ENCODE measurements at regions not wholly inside any gene's neighbourhood (a gene's known extent, or its start where the extent isn't known, plus 50 kb on each side); places are given as distances from the start of the nearest gene placed in this dataset.

DNA sequence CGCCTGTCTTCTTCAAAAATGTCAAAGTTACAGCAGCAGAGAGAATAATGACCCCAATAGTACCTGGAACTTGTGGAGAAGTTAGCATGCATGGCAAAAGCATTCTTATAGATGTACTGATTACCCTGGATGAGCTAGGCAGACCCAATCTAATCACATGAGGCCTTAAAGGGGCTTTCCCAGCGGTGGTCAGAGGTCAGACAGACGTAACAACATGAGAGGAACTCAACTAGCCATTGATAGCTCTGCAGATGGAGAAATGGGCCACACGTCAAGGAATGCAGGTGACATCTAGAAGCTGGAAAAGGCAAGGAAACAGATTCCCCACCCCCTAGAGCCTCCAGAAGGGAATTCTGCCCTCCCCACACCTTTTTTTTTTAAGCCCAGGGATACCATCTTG lies 156.8 kb upstream of the ARID1B start:
- TF ChIP-seq, protein P1, sequence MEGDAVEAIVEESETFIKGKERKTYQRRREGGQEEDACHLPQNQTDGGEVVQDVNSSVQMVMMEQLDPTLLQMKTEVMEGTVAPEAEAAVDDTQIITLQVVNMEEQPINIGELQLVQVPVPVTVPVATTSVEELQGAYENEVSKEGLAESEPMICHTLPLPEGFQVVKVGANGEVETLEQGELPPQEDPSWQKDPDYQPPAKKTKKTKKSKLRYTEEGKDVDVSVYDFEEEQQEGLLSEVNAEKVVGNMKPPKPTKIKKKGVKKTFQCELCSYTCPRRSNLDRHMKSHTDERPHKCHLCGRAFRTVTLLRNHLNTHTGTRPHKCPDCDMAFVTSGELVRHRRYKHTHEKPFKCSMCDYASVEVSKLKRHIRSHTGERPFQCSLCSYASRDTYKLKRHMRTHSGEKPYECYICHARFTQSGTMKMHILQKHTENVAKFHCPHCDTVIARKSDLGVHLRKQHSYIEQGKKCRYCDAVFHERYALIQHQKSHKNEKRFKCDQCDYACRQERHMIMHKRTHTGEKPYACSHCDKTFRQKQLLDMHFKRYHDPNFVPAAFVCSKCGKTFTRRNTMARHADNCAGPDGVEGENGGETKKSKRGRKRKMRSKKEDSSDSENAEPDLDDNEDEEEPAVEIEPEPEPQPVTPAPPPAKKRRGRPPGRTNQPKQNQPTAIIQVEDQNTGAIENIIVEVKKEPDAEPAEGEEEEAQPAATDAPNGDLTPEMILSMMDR (IDR thresholded peaks at IDR 0.05) = no peak
- TF ChIP-seq POLR2A (IDR thresholded peaks at IDR 0.05) (no peak), POLR2AphosphoS5 (IDR thresholded peaks at IDR 0.05) (no peak)

Data from upper lobe of left lung (tissue), 4 donors.